Osteocyte (in vitro differentiated cells): ENCODE measurements at regions not wholly inside any gene's neighbourhood (a gene's known extent, or its start where the extent isn't known, plus 50 kb on each side); places are given as distances from the start of the nearest gene placed in this dataset.

Experiments
- DNase-seq: peaks from one replicate; pipeline ENCODE4 v3.0.0; 2021; ENCODE audit warnings: mixed read lengths; ENCODE audit not compliant: unreplicated experiment; ENCODE audit errors: extremely low spot score
- H3K27ac Mint-ChIP-seq: one replicate; pipeline ENCODE4 v1.8.0; 2021; ENCODE audit warnings: mild to moderate bottlenecking, mixed read lengths; ENCODE audit not compliant: unreplicated experiment
- H3K27me3 Mint-ChIP-seq: one replicate; pipeline ENCODE4 v1.8.0; 2021; ENCODE audit warnings: mixed read lengths; ENCODE audit not compliant: unreplicated experiment
- H3K36me3 Mint-ChIP-seq: one replicate; pipeline ENCODE4 v1.8.0; 2021; ENCODE audit warnings: mixed read lengths; ENCODE audit not compliant: unreplicated experiment
- H3K4me1 Mint-ChIP-seq: one replicate; pipeline ENCODE4 v1.8.0; 2021; ENCODE audit warnings: mixed read lengths; ENCODE audit not compliant: unreplicated experiment
- H3K4me3 Mint-ChIP-seq: one replicate; pipeline ENCODE4 v1.8.0; 2021; ENCODE audit warnings: mild to moderate bottlenecking, moderate library complexity, mixed read lengths; ENCODE audit not compliant: unreplicated experiment
- H3K9me3 Mint-ChIP-seq: one replicate; pipeline ENCODE4 v1.8.0; 2021; ENCODE audit warnings: mixed read lengths; ENCODE audit not compliant: unreplicated experiment
- TF ChIP-seq, protein P1 (sequence below): fragments of 200-600 bp; sonication (generic); IDR thresholded peaks from 2 replicates; pipeline ENCODE4 v1.5.0; 2021; ENCODE audit warnings: antibody characterized with exemption, mild to moderate bottlenecking, moderate library complexity

- Mint-ChIP-seq H3K4me1 (peaks cover 17% of the 10 kb centered on the region), H3K9me3 (no peaks in the 10 kb centered on the region), H3K27me3 (peaks cover 85% of the 10 kb centered on the region), H3K36me3 (no peaks in the 10 kb centered on the region), H3K27ac (no peak overlapping the region), H3K4me3 (no peak overlapping the region)
- TF ChIP-seq, protein P1, sequence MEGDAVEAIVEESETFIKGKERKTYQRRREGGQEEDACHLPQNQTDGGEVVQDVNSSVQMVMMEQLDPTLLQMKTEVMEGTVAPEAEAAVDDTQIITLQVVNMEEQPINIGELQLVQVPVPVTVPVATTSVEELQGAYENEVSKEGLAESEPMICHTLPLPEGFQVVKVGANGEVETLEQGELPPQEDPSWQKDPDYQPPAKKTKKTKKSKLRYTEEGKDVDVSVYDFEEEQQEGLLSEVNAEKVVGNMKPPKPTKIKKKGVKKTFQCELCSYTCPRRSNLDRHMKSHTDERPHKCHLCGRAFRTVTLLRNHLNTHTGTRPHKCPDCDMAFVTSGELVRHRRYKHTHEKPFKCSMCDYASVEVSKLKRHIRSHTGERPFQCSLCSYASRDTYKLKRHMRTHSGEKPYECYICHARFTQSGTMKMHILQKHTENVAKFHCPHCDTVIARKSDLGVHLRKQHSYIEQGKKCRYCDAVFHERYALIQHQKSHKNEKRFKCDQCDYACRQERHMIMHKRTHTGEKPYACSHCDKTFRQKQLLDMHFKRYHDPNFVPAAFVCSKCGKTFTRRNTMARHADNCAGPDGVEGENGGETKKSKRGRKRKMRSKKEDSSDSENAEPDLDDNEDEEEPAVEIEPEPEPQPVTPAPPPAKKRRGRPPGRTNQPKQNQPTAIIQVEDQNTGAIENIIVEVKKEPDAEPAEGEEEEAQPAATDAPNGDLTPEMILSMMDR, result no peak
- DNase-seq, result no peak
These were observed 55.0 kb upstream of the TMEM33 start for GRCh38 chr4:41880022-41880837.

DNA sequence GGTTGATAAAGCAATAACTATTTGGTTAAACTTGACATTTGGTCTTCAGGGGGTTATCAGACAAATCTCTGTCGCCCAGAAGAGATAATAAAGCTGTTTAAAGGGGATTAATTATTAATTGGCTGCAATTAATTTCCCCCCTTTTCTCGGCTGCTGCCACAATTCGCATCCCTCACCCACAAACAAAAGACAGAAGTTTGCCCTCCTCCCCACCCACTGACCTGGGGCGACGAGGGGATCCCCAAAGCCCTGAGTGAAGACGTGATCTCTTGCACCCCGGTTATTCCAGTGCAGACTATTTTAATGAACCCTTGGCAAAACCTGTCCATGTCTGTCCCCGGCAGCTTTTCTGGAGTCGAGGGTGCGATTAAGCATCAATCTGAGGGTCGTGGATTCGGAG is 55.7 kb upstream of the TMEM33 start:
- Mint-ChIP-seq H3K9me3 (no peaks in the 10 kb centered on the region), H3K4me3 (no peak overlapping the region), H3K27me3 (peaks cover 84% of the 10 kb centered on the region), H3K4me1 (peaks cover 17% of the 10 kb centered on the region), H3K27ac (no peak overlapping the region), H3K36me3 (no peaks in the 10 kb centered on the region)
- TF ChIP-seq, protein P1, result no peak
- DNase-seq, result no peak

DNA sequence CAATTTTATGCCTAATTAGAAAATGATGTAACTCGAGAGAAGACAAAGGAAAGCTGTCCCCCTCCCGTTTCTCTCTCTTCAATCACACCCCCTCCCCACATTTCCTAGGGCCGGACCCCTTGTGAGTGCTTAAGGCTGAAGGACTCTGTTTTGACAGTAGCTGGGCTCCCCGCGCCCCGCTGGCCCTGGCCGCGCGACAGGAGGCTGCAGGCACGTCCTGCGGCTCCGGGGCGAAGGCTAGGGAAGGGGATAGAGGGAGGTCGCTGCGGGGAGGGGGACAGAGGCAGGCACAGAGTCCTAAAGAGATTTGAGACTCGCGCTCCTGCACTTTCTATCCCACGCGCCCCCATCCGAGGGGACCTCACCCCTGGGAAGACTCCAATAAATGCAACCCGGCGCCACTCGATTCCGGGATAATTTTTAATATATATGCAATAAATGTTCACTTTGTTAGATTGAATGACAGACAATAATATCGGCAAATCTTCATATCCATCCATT is 56.2 kb upstream of the TMEM33 start:
- Mint-ChIP-seq H3K4me1 (peaks cover 17% of the 10 kb centered on the region), H3K27ac (no peak overlapping the region), H3K4me3 (no peak overlapping the region), H3K36me3 (no peaks in the 10 kb centered on the region), H3K27me3 (peaks cover 84% of the 10 kb centered on the region), H3K9me3 (no peaks in the 10 kb centered on the region)
- DNase-seq, result no peak
- TF ChIP-seq, protein P1, result no peak

DNA sequence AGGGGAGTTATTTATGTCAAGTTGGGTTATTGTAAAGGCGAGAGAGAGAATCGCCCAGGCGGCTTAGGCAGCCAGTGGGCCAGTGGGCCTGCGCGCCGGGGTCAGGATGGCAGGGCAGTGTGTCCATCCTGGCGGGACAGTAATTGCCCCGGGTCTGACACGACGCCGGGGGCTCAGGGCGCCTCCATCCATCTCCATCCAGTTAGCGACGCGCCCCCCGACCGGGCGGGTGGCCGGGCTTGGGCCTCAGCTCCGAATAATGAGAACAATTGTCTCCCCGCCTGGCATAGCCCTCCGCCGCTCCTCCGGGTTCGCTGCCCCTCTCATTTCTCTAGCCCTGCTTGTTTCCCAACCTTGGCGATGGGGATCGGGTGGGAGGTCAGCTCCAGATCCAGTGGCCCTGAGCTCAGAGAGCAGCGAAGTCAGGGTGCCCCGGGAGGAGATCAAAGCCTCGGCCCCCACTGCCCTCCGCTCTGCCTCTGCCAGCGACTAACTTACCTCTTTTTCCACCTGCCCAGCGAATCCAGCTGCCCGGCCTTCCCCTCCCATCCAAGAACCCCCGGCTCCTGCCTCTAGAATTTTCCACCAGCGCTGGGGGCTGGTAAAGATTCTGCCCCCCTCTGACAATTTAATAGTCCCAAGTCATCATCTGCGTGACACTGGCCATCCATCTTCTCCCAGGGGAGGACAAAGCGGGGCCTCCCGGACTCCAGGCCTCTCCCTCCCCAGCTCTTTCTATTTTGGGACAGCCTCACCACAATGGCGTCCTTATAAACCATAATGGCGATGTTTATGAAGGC is 56.9 kb upstream of the TMEM33 start:
- no peak overlapping the region for H3K27ac Mint-ChIP-seq
- H3K27me3 Mint-ChIP-seq, result peaks cover 84% of the 10 kb centered on the region
- no peak for DNase-seq
- H3K9me3 Mint-ChIP-seq, result no peaks in the 10 kb centered on the region
- peaks cover 17% of the 10 kb centered on the region for H3K4me1 Mint-ChIP-seq
- TF ChIP-seq, protein P1, result no peak
- H3K4me3 Mint-ChIP-seq, result no peak overlapping the region
- H3K36me3 Mint-ChIP-seq, result no peaks in the 10 kb centered on the region
